ENCODE measurements at regions not wholly inside any gene's neighbourhood (a gene's known extent, or its start where the extent isn't known, plus 50 kb on each side); places are given as distances from the start of the nearest gene placed in this dataset.
A peak's percentile ranks its signal among the peaks of the same experiment; 100 is the strongest.

- TF ChIP-seq BORCS8-MEF2B (CRISPR knock-in tag; IDR thresholded peaks at IDR 0.05) (0 out of 2 replicates have a peak, but pooled peaks have one; percentile 19), GABPA (IDR thresholded peaks at IDR 0.05; ENCODE audit: low read depth, low read length) (no peak), GABPA (CRISPR knock-in tag; IDR thresholded peaks at IDR 0.05; ENCODE audit: low read depth) (no peak), ATM (IDR thresholded peaks at IDR 0.05; ENCODE audit: borderline replicate concordance) (no peak), TEAD3 (CRISPR knock-in tag; optimal IDR thresholded peaks at IDR 0.05; ENCODE audit: borderline replicate concordance) (peak; percentile 17), ZNF672 (CRISPR knock-in tag; IDR thresholded peaks at IDR 0.05) (0 out of 2 replicates have a peak, but pooled peaks have one; percentile 61)
These were observed 226.2 kb downstream of the TTLL2 start (continued) for GRCh38 chr6:167550941-167551627.

- TF ChIP-seq ZNF891 (CRISPR knock-in tag; IDR thresholded peaks at IDR 0.05) (peak; percentile 12; the same call in 1 of the 2 replicates), ZNF598 (CRISPR knock-in tag; IDR thresholded peaks at IDR 0.05; ENCODE audit: borderline replicate concordance) (peak; percentile 77; the same call in 1 of the 2 replicates), AKAP8 (CRISPR knock-in tag; IDR thresholded peaks at IDR 0.05) (no peak), ZNF883 (CRISPR knock-in tag; IDR thresholded peaks at IDR 0.05; ENCODE audit: not compliant biosample characterization) (peak; percentile 39), ZNF33B (CRISPR knock-in tag; IDR thresholded peaks at IDR 0.05) (0 out of 2 replicates have a peak, but pooled peaks have one; percentile 39), BRD4 (CRISPR knock-in tag; IDR thresholded peaks at IDR 0.05) (no peak)
- TF ChIP-seq, protein P1, sequence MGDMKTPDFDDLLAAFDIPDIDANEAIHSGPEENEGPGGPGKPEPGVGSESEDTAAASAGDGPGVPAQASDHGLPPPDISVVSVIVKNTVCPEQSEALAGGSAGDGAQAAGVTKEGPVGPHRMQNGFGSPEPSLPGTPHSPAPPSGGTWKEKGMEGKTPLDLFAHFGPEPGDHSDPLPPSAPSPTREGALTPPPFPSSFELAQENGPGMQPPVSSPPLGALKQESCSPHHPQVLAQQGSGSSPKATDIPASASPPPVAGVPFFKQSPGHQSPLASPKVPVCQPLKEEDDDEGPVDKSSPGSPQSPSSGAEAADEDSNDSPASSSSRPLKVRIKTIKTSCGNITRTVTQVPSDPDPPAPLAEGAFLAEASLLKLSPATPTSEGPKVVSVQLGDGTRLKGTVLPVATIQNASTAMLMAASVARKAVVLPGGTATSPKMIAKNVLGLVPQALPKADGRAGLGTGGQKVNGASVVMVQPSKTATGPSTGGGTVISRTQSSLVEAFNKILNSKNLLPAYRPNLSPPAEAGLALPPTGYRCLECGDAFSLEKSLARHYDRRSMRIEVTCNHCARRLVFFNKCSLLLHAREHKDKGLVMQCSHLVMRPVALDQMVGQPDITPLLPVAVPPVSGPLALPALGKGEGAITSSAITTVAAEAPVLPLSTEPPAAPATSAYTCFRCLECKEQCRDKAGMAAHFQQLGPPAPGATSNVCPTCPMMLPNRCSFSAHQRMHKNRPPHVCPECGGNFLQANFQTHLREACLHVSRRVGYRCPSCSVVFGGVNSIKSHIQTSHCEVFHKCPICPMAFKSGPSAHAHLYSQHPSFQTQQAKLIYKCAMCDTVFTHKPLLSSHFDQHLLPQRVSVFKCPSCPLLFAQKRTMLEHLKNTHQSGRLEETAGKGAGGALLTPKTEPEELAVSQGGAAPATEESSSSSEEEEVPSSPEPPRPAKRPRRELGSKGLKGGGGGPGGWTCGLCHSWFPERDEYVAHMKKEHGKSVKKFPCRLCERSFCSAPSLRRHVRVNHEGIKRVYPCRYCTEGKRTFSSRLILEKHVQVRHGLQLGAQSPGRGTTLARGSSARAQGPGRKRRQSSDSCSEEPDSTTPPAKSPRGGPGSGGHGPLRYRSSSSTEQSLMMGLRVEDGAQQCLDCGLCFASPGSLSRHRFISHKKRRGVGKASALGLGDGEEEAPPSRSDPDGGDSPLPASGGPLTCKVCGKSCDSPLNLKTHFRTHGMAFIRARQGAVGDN (CRISPR knock-in tag; IDR thresholded peaks at IDR 0.05): peak; percentile 51; the same call in 1 of the 2 replicates
- in situ Hi-C loops (cut with HindIII; ENCODE audit: extremely low pct_ligation_motif_present, low pct_unique_long_range_greater_than_20kb): no loop called here
- H3K36me3 ChIP-seq (replicated peaks in 1 of 2; ENCODE audit: control insufficient read depth in 1 of 2, insufficient read depth in 2 of 2, low read length in 2 of 2): no peaks in the 10 kb centered on the region
- ATAC-seq: peak; percentile 13
- no peak for DNase-seq (ENCODE audit: low spot score)
- no peak overlapping the region for H3K9ac ChIP-seq (ENCODE audit: insufficient read depth, low read depth, low read length)
- no peak overlapping the region for H3K4me3 ChIP-seq (replicated peaks in 1 of 3; ENCODE audit: insufficient read depth in 1 of 3, low read depth in 2 of 3, low read length in 3 of 3)
- peaks cover 5 to 13% of the 10 kb centered on the region in 2 experiments; a peak in 3 of 5 replicates for H3K27me3 ChIP-seq (ENCODE audit: control insufficient read depth in 1 of 2, insufficient read depth in 2 of 2, low read length in 2 of 2)
- BruUV-seq (replicated peaks): no TSS peak
- POLR2A ChIA-PET: no interaction called here
- no peaks in the 10 kb centered on the region for H3K9me3 ChIP-seq (ENCODE audit: low read length)
- CTCF ChIA-PET (ENCODE audit: low intra/inter-chr PET ratio, low total read pairs): no interaction called here
- H3K4me1 ChIP-seq (ENCODE audit: insufficient read depth, low read length): peaks cover 58% of the 10 kb centered on the region
- FAIRE-seq: no peak
- no peaks in the 10 kb centered on the region for H4K20me1 ChIP-seq (ENCODE audit: insufficient read depth, low read length)
- H3K4me2 ChIP-seq (ENCODE audit: low read depth, low read length): no peak overlapping the region
- 75% methylated on average over 26 of the region's 26 CpGs for WGBS (ENCODE audit: low lambda C conversion rate)
- H2AFZ ChIP-seq (ENCODE audit: low read length): no peak overlapping the region
- H3K79me2 ChIP-seq (ENCODE audit: insufficient read depth, low read length): no peaks in the 10 kb centered on the region
- intact Hi-C loops (cut with micrococcal nuclease; ENCODE audit: unreplicated experiment): no loop called here
- no peak overlapping the region for H3K27ac ChIP-seq (ENCODE audit: extremely low read length, insufficient read depth, low read length)
These were observed 226.9 kb downstream of the TTLL2 start for GRCh38 chr6:167551628-167552257.
